Spinal cord (tissue), 9 donors: ENCODE measurements at regions not wholly inside any gene's neighbourhood (a gene's known extent, or its start where the extent isn't known, plus 50 kb on each side); places are given as distances from the start of the nearest gene placed in this dataset.

Source experiments
- DNase-seq, 6 donors: peaks; one replicate each; pipeline versions ENCODE4 v3.0.0 to v3.0.0-alpha.2; 2013 to 2015; ENCODE audit warnings: low spot score in 6 of 6, low read depth in 4 of 6
- H3K27ac ChIP-seq: one replicate; pipeline ENCODE4 v1.5.1; 2013; ENCODE audit warnings: low read depth, low read length, control low read depth
- H3K27me3 ChIP-seq: one replicate; pipeline ENCODE4 v1.6.1; 2013; ENCODE audit warnings: low read length; ENCODE audit not compliant: control insufficient read depth, insufficient read depth
- H3K36me3 ChIP-seq: one replicate; pipeline ENCODE4 v1.6.1; 2013; ENCODE audit warnings: low read length; ENCODE audit not compliant: control insufficient read depth, insufficient read depth
- H3K4me1 ChIP-seq: one replicate; pipeline ENCODE4 v1.6.1; 2013; ENCODE audit warnings: low read length; ENCODE audit not compliant: control insufficient read depth, insufficient read depth
- H3K4me3 ChIP-seq: one replicate; pipeline ENCODE4 v1.5.1; 2013; ENCODE audit warnings: low read depth, low read length, control low read depth
- H3K9me3 ChIP-seq: one replicate; pipeline ENCODE4 v1.6.1; 2013; ENCODE audit warnings: low read length; ENCODE audit not compliant: control insufficient read depth, insufficient read depth
- WGBS: methylation state at CpG from one replicate; pipeline ENCODE4 v1.1.5; 2013; ENCODE audit warnings: missing lambda C conversion rate; ENCODE audit not compliant: insufficient coverage; 5-methylcytosine and 5-hydroxymethylcytosine counted together
- donor health status: healthy.

GRCh38 chr2:58740426-58740825 lies 499.3 kb upstream of the FANCL start:
- WGBS, result 89% methylated on average over 1 of the region's 1 CpG
- no peak overlapping the region for H3K27ac ChIP-seq
- DNase-seq, result no peak

GRCh38 chr2:58739033-58739432 lies 497.9 kb upstream of the FANCL start:
- Histone ChIP-seq H3K27ac (no peak overlapping the region), H3K27me3 (no peaks in the 10 kb centered on the region), H3K36me3 (no peaks in the 10 kb centered on the region), H3K4me1 (no peaks in the 10 kb centered on the region), H3K4me3 (no peak overlapping the region), H3K9me3 (no peaks in the 10 kb centered on the region)
- WGBS, result no CpG with 5 or more reads among the region's 1 CpG
- DNase-seq, result no peak

More at GRCh38 chr2:58740426-58740825, 499.3 kb upstream of the FANCL start:
- no peaks in the 10 kb centered on the region for H3K4me1 ChIP-seq
- H3K36me3 ChIP-seq, result no peaks in the 10 kb centered on the region
- H3K9me3 ChIP-seq, result peaks cover 2% of the 10 kb centered on the region
- H3K27me3 ChIP-seq, result no peaks in the 10 kb centered on the region
- no peak overlapping the region for H3K4me3 ChIP-seq

- Histone ChIP-seq H3K4me3 (no peak overlapping the region), H3K4me1 (no peaks in the 10 kb centered on the region), H3K27ac (no peak overlapping the region), H3K36me3 (no peaks in the 10 kb centered on the region), H3K27me3 (no peaks in the 10 kb centered on the region), H3K9me3 (no peaks in the 10 kb centered on the region)
- DNase-seq, result no peak
- WGBS, result no CpG with 5 or more reads among the region's 1 CpG
Measured at GRCh38 chr2:58734365-58734764, 493.2 kb upstream of the FANCL start.

- 100% methylated on average over 1 of the region's 1 CpG for WGBS
- no peaks in the 10 kb centered on the region for H3K27me3 ChIP-seq
- no peak for DNase-seq
Measured at GRCh38 chr2:58732999-58733398, 491.9 kb upstream of the FANCL start.

GRCh38 chr2:58731488-58731869 lies 490.4 kb upstream of the FANCL start:
- no peak for DNase-seq
- no peaks in the 10 kb centered on the region for H3K36me3 ChIP-seq
- H3K9me3 ChIP-seq, result no peaks in the 10 kb centered on the region
- no CpG with 5 or more reads among the region's 2 CpGs for WGBS
- H3K27me3 ChIP-seq, result no peaks in the 10 kb centered on the region
- H3K4me1 ChIP-seq, result no peaks in the 10 kb centered on the region
- H3K27ac ChIP-seq, result no peak overlapping the region
- H3K4me3 ChIP-seq, result no peak overlapping the region

More at GRCh38 chr2:58732999-58733398, 491.9 kb upstream of the FANCL start:
- no peak overlapping the region for H3K27ac ChIP-seq
- H3K9me3 ChIP-seq, result no peaks in the 10 kb centered on the region
- no peaks in the 10 kb centered on the region for H3K4me1 ChIP-seq
- no peaks in the 10 kb centered on the region for H3K36me3 ChIP-seq
- no peak overlapping the region for H3K4me3 ChIP-seq

GRCh38 chr2:58730764-58731487 lies 489.8 kb upstream of the FANCL start:
- no peaks in the 10 kb centered on the region for H3K27me3 ChIP-seq
- H3K27ac ChIP-seq, result no peak overlapping the region
- WGBS, result 48% methylated on average over 2 of the region's 5 CpGs
- no peak overlapping the region for H3K4me3 ChIP-seq
- H3K9me3 ChIP-seq, result no peaks in the 10 kb centered on the region
- H3K36me3 ChIP-seq, result no peaks in the 10 kb centered on the region
- no peak for DNase-seq
- no peaks in the 10 kb centered on the region for H3K4me1 ChIP-seq

GRCh38 chr2:58727981-58728656 lies 487.0 kb upstream of the FANCL start:
- no peaks in the 10 kb centered on the region for H3K36me3 ChIP-seq
- H3K9me3 ChIP-seq, result no peaks in the 10 kb centered on the region
- WGBS, result no CpG with 5 or more reads among the region's 2 CpGs
- H3K4me3 ChIP-seq, result no peak overlapping the region
- no peak overlapping the region for H3K27ac ChIP-seq
- H3K27me3 ChIP-seq, result no peaks in the 10 kb centered on the region
- DNase-seq, result no peak
- no peaks in the 10 kb centered on the region for H3K4me1 ChIP-seq

GRCh38 chr2:58721912-58722591 lies 480.9 kb upstream of the FANCL start:
- WGBS, result no CpG with 5 or more reads among the region's 4 CpGs
- no peak overlapping the region for H3K27ac ChIP-seq
- no peaks in the 10 kb centered on the region for H3K4me1 ChIP-seq
- no peaks in the 10 kb centered on the region for H3K27me3 ChIP-seq
- H3K4me3 ChIP-seq, result no peak overlapping the region
- DNase-seq, result peak in 1 of 6 donors; percentile 73
- H3K36me3 ChIP-seq, result no peaks in the 10 kb centered on the region
- H3K9me3 ChIP-seq, result no peaks in the 10 kb centered on the region

- no CpG with 5 or more reads among the region's 9 CpGs for WGBS
- no peaks in the 10 kb centered on the region for H3K4me1 ChIP-seq
- peak in 1 of 6 donors; percentile 44 for DNase-seq
- H3K36me3 ChIP-seq, result no peaks in the 10 kb centered on the region
- H3K27me3 ChIP-seq, result no peaks in the 10 kb centered on the region
- no peak overlapping the region for H3K4me3 ChIP-seq
- no peak overlapping the region for H3K27ac ChIP-seq
- no peaks in the 10 kb centered on the region for H3K9me3 ChIP-seq
Measured at GRCh38 chr2:58720770-58721697, 479.9 kb upstream of the FANCL start.
